Stimulated activated naive CD4-positive, alpha-beta T cell (primary cell): ENCODE measurements at regions not wholly inside any gene's neighbourhood (a gene's known extent, or its start where the extent isn't known, plus 50 kb on each side); places are given as distances from the start of the nearest gene placed in this dataset.

Source experiments
- DNase-seq, 6 experiments: peaks; one replicate each; lab custom pipeline; 2025; lab: John Stamatoyannopoulos, UW

GRCh38 chr2:172204309-172204708, 101.6 kb upstream of the DLX2 start:
- no peak for DNase-seq

- no peak for DNase-seq
These were observed 102.1 kb upstream of the DLX2 start for GRCh38 chr2:172204762-172205161.

- DNase-seq = no peak
These were observed 102.6 kb upstream of the DLX2 start for GRCh38 chr2:172205292-172205691.

DNA sequence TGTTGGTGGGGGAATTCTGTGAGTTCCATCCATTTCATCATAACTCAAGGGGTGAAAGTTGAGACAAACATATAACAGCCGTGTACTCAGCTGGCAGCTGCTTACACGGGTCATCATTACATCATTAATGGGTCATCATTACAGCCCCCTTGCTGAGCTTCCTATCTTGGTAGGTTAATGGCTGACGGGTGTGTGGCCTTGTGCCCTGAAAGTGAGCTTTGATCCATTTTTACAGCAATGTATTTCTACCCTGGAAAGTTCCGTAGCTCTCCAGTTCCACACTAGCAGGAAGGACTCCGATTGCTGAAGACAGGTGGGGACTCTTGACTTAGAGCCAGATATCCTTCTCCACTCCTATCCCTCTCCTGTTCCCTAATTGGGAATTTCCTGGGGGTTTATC, 105.2 kb upstream of the DLX2 start:
- DNase-seq = no peak

- no peak for DNase-seq
These were observed 106.2 kb upstream of the DLX2 start for GRCh38 chr2:172208791-172209325.

GRCh38 chr2:172210599-172210998, 107.9 kb upstream of the DLX2 start:
- DNase-seq = no peak

DNA sequence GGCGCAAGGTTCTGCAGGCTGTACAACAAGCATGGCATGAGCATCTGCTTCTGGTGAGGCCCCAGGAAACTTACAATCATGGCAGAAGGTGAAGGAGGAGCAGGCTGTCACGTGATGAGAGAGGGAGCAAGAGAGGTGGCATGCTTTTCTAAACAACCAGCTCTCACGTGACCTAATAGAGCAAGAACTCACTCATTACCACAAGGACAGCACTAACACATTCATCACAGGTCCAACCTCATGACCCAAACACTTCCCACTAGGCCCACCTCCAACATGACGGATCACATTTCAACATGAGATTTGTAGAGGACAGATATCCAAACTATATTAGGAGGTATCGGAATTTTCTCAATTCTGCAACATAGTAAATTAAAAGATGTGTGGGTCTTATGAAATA, 108.8 kb upstream of the DLX2 start:
- no peak for DNase-seq

GRCh38 chr2:172213116-172213860, 110.6 kb upstream of the DLX2 start:
- DNase-seq = no peak

GRCh38 chr2:172214252-172214651, 111.6 kb upstream of the DLX2 start:
- DNase-seq = no peak

GRCh38 chr2:172215172-172215935, 112.7 kb upstream of the DLX2 start:
- no peak for DNase-seq

- no peak for DNase-seq
These were observed 113.2 kb upstream of the DLX2 start for GRCh38 chr2:172215936-172216335.

- no peak for DNase-seq
These were observed 113.8 kb upstream of the DLX2 start for GRCh38 chr2:172216477-172216876.

- no peak for DNase-seq
These were observed 116.5 kb upstream of the DLX2 start for GRCh38 chr2:172219201-172219600.

DNA sequence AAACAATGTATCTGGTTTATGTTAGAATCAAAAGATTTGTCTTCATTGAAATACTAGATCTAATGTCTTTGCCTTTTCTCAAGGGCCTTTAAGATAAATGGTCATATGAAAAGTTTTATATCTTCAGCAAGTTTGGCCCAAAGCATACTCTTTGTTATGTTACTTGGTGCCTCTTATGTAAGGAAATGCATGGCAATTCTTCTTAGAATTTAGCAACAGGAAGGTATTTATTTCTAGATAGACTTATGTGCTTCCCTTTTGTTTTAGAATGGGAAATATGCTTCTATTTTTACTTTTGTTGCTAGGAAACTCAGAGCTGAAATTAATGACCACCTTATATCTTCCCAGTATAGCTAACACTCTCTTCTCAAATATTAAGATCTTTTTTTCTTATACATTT, 117.4 kb upstream of the DLX2 start:
- no peak for DNase-seq

DNA sequence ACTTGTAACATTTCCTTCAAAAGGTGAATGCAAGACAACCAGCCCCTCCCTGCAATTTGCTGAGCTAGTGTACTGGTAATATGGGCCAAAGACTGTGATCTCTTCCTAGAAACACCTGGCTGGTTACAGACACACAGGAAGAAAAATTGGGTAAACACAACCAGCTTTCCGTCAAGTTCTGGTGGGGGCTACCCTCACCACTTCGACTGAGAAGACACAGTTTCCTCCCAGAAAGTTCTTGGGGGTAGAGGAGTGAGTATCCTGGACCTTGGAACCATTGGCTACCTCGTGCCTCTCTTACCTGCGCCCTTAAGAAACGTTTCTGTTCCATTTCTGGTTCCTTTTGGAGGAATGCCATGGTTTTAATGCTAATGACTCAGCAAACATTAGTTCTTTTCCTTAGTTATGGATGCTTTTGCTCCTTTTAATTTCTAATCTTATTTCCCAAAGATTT, 120.9 kb upstream of the DLX2 start:
- DNase-seq = peak in 4 of 6 experiments; percentile 6 to 56 (median 52)

DNA sequence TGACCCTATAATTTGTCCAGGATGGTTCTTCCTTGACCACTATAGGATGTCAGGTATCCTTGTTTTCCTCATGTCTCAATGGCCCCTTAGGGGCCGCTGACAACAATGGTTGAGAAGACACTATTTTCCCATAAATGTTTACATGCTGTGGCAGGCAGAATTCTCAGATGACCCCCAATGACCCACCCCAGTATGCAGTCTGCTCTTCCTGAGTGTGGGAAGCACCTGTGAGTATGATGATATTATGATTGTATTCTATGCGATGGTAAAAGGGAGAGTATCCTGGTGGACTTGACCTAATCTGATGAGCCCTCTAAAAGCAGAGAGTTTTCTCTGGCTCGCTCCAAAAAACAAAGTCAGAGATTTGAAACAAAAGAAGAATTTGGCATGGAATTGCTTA, 123.1 kb upstream of the DLX2 start:
- no peak for DNase-seq

DNA sequence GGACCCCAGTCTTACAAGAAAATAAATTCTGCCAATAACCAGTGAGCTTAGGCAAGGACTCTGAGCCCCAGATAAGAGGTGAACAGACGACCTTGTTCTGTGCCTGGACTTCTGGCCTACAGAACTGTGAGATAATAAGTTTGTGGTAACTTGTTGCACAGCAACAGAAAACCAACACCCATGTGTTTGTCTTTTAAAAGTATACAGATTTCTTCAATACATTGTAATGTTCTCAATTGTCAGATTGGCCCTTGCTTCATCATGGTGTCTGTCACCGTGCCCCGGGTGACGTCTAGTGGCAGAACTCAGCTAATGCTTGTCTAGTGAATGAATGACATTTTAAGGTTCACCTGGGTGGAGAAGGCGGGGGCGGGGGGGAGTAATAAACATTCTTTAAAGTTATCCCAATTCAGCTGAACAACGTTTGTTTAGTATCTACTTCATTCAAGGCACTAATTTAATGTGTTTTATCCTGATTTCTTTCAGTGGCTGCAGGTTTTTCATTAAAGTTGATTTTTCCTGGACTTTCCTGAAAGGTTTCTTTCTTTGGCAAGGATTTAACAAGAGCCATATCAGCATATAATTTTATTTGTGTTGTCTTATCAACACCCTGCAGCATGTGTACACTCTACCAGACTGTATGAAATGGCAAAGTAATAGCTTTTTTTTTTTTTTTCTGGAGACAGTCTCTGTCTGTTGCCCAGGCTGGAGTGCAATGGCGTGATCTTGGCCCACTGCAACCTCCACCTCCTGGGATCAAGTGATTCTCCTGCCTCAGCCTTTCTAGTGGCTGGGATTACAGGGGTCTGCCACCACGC, 123.8 kb upstream of the DLX2 start:
- peak in 5 of 6 experiments; percentile 2 to 39 (median 25) for DNase-seq

GRCh38 chr2:172227719-172228118, 125.0 kb upstream of the DLX2 start:
- no peak for DNase-seq

- DNase-seq = no peak
These were observed 125.6 kb upstream of the DLX2 start for GRCh38 chr2:172228177-172228808.

GRCh38 chr2:172229125-172229524, 126.4 kb upstream of the DLX2 start:
- no peak for DNase-seq

DNA sequence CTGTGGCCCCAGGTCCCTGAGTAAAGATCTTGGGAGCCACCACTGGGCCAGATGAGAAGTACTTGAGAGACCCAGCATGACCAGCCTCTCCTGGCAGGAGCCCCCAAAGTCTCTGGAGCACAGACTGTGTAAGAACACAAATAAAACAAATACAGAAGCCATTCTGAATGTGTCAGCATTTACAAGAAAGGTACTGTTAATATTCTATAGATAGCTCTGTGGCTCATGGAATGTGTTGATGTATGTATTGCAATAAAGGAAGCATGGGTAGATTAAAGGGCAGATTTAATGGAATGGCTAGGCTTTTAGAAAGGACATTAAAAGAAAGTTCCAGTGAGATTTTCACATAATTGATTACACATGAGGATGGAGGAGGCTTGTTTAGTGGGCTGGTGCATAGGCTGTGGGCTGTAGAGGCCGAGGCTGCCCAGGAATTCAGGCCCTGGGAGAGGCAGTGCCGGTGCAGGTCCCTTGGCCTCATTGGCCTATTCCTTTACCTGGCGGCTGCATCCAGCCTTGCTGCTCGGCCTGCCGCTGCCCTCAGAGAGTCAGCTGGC, 127.7 kb upstream of the DLX2 start:
- no peak for DNase-seq
